ENCODE measurements at regions not wholly inside any gene's neighbourhood (a gene's known extent, or its start where the extent isn't known, plus 50 kb on each side); places are given as distances from the start of the nearest gene placed in this dataset.

DNA sequence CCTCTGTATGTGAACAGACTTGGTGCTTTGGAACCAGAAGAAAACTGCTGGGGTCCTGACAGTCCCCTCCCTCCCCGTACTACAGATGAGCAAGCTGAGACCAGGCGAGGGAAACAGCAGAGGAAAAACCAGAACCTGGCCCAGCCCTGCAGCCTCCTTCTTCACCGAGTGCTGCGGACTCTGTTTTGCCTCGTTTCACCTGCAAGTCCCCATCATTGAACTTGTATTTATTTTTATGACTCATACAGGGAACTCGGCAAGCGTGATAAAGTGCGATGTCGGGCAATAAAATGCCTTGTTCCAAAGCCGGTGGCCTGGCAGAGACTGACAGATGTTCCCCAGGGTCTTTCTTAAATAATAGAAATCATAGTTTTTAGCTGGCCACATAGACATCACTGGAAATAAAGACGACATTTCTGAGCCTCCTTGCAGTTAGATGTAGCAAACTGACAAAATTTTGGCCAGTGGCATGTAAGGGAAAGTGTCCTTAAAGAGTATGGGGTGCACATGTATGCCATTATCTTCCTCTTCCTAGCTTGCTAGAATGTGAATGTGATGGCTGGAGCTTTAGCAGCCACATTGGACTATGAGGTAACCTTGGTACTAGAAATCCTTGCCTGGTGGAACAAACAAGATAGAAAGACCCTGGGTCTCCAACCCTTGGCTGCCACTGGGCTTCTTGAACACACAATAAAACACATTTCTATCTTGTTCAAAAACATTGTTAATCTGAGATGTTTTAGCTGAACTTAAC is 128.6 kb downstream of the IRF8 start:
- TF ChIP-seq, protein P1, sequence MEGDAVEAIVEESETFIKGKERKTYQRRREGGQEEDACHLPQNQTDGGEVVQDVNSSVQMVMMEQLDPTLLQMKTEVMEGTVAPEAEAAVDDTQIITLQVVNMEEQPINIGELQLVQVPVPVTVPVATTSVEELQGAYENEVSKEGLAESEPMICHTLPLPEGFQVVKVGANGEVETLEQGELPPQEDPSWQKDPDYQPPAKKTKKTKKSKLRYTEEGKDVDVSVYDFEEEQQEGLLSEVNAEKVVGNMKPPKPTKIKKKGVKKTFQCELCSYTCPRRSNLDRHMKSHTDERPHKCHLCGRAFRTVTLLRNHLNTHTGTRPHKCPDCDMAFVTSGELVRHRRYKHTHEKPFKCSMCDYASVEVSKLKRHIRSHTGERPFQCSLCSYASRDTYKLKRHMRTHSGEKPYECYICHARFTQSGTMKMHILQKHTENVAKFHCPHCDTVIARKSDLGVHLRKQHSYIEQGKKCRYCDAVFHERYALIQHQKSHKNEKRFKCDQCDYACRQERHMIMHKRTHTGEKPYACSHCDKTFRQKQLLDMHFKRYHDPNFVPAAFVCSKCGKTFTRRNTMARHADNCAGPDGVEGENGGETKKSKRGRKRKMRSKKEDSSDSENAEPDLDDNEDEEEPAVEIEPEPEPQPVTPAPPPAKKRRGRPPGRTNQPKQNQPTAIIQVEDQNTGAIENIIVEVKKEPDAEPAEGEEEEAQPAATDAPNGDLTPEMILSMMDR (IDR thresholded peaks at IDR 0.05; ENCODE audit: extremely low read depth in 1 of 2, insufficient read depth in 1 of 2, low read depth in 1 of 2, low read length in 2 of 2): no peak
- TF ChIP-seq POLR2A (IDR thresholded peaks at IDR 0.05; ENCODE audit: low read depth, low read length): no peak
- TF ChIP-seq EZH2 (IDR thresholded peaks at IDR 0.05; ENCODE audit: borderline replicate concordance, low read depth, low read length, severe bottlenecking): no peak
- no peak for TF ChIP-seq JUN (IDR thresholded peaks at IDR 0.05; ENCODE audit: borderline replicate concordance, insufficient read depth, insufficient read length, low read depth)
- no peak for TF ChIP-seq FOS (IDR thresholded peaks at IDR 0.05; ENCODE audit: borderline replicate concordance, insufficient read depth, low read length)
- no peak for TF ChIP-seq POLR2AphosphoS5 (IDR thresholded peaks at IDR 0.05; ENCODE audit: insufficient read depth, low read depth, low read length)
- no peak for TF ChIP-seq GATA2 (IDR thresholded peaks at IDR 0.05; ENCODE audit: insufficient read depth, insufficient read length, low read depth, low read length)

All from endothelial cell of umbilical vein (primary cell).